ENCODE measurements at regions not wholly inside any gene's neighbourhood (a gene's known extent, or its start where the extent isn't known, plus 50 kb on each side); places are given as distances from the start of the nearest gene placed in this dataset.

- no peak for DNase-seq
Observed at GRCh38 chr5:4204276-4205141, 608.9 kb downstream of the IRX1 start.

GRCh38 chr5:4205398-4205797 lies 609.8 kb downstream of the IRX1 start:
- no peak for DNase-seq

- no peak for DNase-seq
Observed at GRCh38 chr5:4206127-4206526, 610.5 kb downstream of the IRX1 start.

- DNase-seq = no peak
Observed at GRCh38 chr5:4207486-4207885, 611.9 kb downstream of the IRX1 start.

- DNase-seq = no peak
Observed at GRCh38 chr5:4208537-4208936, 612.9 kb downstream of the IRX1 start.

- DNase-seq = no peak
Observed at GRCh38 chr5:4208996-4209395, 613.4 kb downstream of the IRX1 start.

GRCh38 chr5:4212071-4212739 lies 616.6 kb downstream of the IRX1 start:
- DNase-seq = no peak

GRCh38 chr5:4212981-4213819 lies 617.6 kb downstream of the IRX1 start:
- DNase-seq = no peak

- no peak for DNase-seq
Observed at GRCh38 chr5:4215143-4215542, 619.5 kb downstream of the IRX1 start.

- DNase-seq = no peak
Observed at GRCh38 chr5:4216142-4216541, 620.5 kb downstream of the IRX1 start.

- DNase-seq = no peak
Observed at GRCh38 chr5:4220016-4220415, 624.4 kb downstream of the IRX1 start.

GRCh38 chr5:4221048-4221447 lies 625.4 kb downstream of the IRX1 start:
- DNase-seq = no peak

GRCh38 chr5:4222147-4222546 lies 626.5 kb downstream of the IRX1 start:
- DNase-seq = no peak

GRCh38 chr5:4222821-4223220 lies 627.2 kb downstream of the IRX1 start:
- no peak for DNase-seq

GRCh38 chr5:4225741-4226140 lies 630.1 kb downstream of the IRX1 start:
- DNase-seq = no peak

- no peak for DNase-seq
Observed at GRCh38 chr5:4226565-4226964, 630.9 kb downstream of the IRX1 start.

- DNase-seq = no peak
Observed at GRCh38 chr5:4228708-4229107, 633.1 kb downstream of the IRX1 start.

- no peak for DNase-seq
Observed at GRCh38 chr5:4229414-4230292, 634.0 kb downstream of the IRX1 start.

GRCh38 chr5:4230471-4230785 lies 634.8 kb downstream of the IRX1 start:
- no peak for DNase-seq

GRCh38 chr5:4230786-4231641 lies 635.4 kb downstream of the IRX1 start:
- DNase-seq = no peak

GRCh38 chr5:4232084-4232483 lies 636.5 kb downstream of the IRX1 start:
- no peak for DNase-seq

- no peak for DNase-seq
Observed at GRCh38 chr5:4233671-4234070, 638.0 kb downstream of the IRX1 start.
